GM12878 (cell line): ENCODE measurements at regions not wholly inside any gene's neighbourhood (a gene's known extent, or its start where the extent isn't known, plus 50 kb on each side); places are given as distances from the start of the nearest gene placed in this dataset.

Experiments used
- ATAC-seq: fragments of 200-7000 bp; cut with Tn5 transposase; 3 replicates; pipeline ENCODE4 v1.9.1; 2020; ENCODE audit warnings: mild to moderate bottlenecking, moderate library complexity
- BruUV-seq: library from RNA; stranded (reverse); fragments of 400-500 nt; replicated peaks from 2 replicates; lab custom pipeline; 2021; lab: Mats Ljungman, UMichigan
- CTCF ChIA-PET: fragments of 300-600 bp; sonication (Branson Sonifier 250); formaldehyde crosslinking; extraction: SDS; loops from one replicate; lab custom pipeline; 2021; ENCODE audit warnings: inconsistent platforms; lab: Yijun Ruan, JAX
- POLR2A ChIA-PET: fragments of 350-600 bp; formaldehyde crosslinking; extraction: SDS; loops from one replicate; lab custom pipeline; 2021; ENCODE audit warnings: inconsistent platforms; lab: Charles Lee
- RAD21 ChIA-PET: fragments of 300-600 bp; sonication (Branson Sonifier 250); formaldehyde crosslinking; loops from one replicate; lab custom pipeline; 2023; ENCODE audit warnings: antibody characterized with exemption; ENCODE audit not compliant: unreplicated experiment; lab: Charles Lee
- SMC1A ChIA-PET: fragments of 300-600 bp; sonication (Branson Sonifier 250); formaldehyde crosslinking; loops from one replicate; lab custom pipeline; 2023; ENCODE audit not compliant: unreplicated experiment, uncharacterized antibody; lab: Charles Lee
- DNase-seq: peaks from one replicate; pipeline ENCODE4 v3.0.0-alpha.2; 2011; ENCODE audit warnings: low read depth, low spot score
- FAIRE-seq: peaks from 3 replicates; lab custom pipeline; 2011; peaks lifted over from hg19 to GRCh38; lab: Jason Lieb, UNC
- H2AFZ ChIP-seq: 2 replicates; pipeline ENCODE4 v1.6.0; 2011; ENCODE audit warnings: low read depth, low read length, control low read depth; ENCODE audit not compliant: control insufficient read depth
- H3K27ac ChIP-seq: 2 replicates; pipeline ENCODE4 v1.5.1; 2011; ENCODE audit warnings: control low read depth; ENCODE audit not compliant: control insufficient read depth, insufficient read depth
- H3K27me3 ChIP-seq, 2 experiments: replicated peaks in 1 of 2; 2 replicates each; pipeline versions ENCODE4 v1.6.0 to v1.6.1; 2011; ENCODE audit warnings: low read length in 1 of 2; ENCODE audit not compliant: control insufficient read depth in 2 of 2, insufficient read depth in 2 of 2
- H3K36me3 ChIP-seq, 2 experiments: 2 replicates each; pipeline ENCODE4 v1.5.1; 2011; ENCODE audit warnings: low read length in 1 of 2; ENCODE audit not compliant: control insufficient read depth in 2 of 2, insufficient read depth in 2 of 2
- H3K4me1 ChIP-seq: 2 replicates; pipeline ENCODE4 v1.6.1; 2011; ENCODE audit warnings: mild to moderate bottlenecking, low read length, moderate library complexity, mixed read lengths; ENCODE audit not compliant: control insufficient read depth, insufficient read depth
- H3K4me2 ChIP-seq: 2 replicates; pipeline ENCODE4 v1.6.0; 2011; ENCODE audit warnings: control low read depth; ENCODE audit not compliant: control insufficient read depth, insufficient read depth
- H3K4me3 ChIP-seq: fragments of 200-600 bp; sonication (generic); 2 replicates; pipeline ENCODE4 v1.5.1; 2016
- H3K79me2 ChIP-seq: 2 replicates; pipeline ENCODE4 v1.6.0; 2011; ENCODE audit warnings: low read length; ENCODE audit not compliant: control insufficient read depth, insufficient read depth
- H3K9ac ChIP-seq: 2 replicates; pipeline ENCODE4 v1.8.0; 2011; ENCODE audit warnings: low read length, control low read depth, mixed read lengths; ENCODE audit not compliant: control insufficient read depth, insufficient read depth
- H3K9me3 ChIP-seq: replicated peaks from 3 replicates; pipeline ENCODE4 v1.5.1; 2011; ENCODE audit warnings: mild to moderate bottlenecking, low read length; ENCODE audit not compliant: control insufficient read depth, insufficient read depth
- H4K20me1 ChIP-seq: 2 replicates; pipeline ENCODE4 v1.6.0; 2011; ENCODE audit not compliant: control insufficient read depth, insufficient read depth
- ASH2L ChIP-seq: fragments of 300-600, 200-600 bp; sonication (generic); IDR thresholded peaks from 2 replicates; pipeline ENCODE4 v1.6.1; 2017; ENCODE audit warnings: low read depth, mild to moderate bottlenecking, borderline replicate concordance
- BCL11A ChIP-seq: IDR thresholded peaks from 2 replicates; pipeline ENCODE4 v1.6.1; 2011; ENCODE audit warnings: low read depth, low read length
- FOXK2 ChIP-seq: fragments of 450-650 bp; IDR thresholded peaks from 2 replicates; pipeline ENCODE4 v1.6.1; 2017; ENCODE audit warnings: mild to moderate bottlenecking, moderate library complexity
- GATAD2B ChIP-seq: fragments of 450-650 bp; conservative IDR thresholded peaks from 2 replicates; pipeline ENCODE4 v1.6.1; 2017; ENCODE audit warnings: low read depth, mild to moderate bottlenecking, moderate library complexity
- IRF4 ChIP-seq: IDR thresholded peaks from 2 replicates; pipeline ENCODE4 v1.6.1; 2011; ENCODE audit warnings: low read depth, low read length
- MEF2B ChIP-seq: fragments of 450-650 bp; IDR thresholded peaks from 2 replicates; pipeline ENCODE4 v1.6.1; 2018; ENCODE audit warnings: mild to moderate bottlenecking, moderate library complexity; ENCODE audit not compliant: partially characterized antibody, poor library complexity, severe bottlenecking
- STAT3 ChIP-seq: IDR thresholded peaks from 2 replicates; pipeline ENCODE4 v1.6.1; 2011; ENCODE audit warnings: low read depth, low read length, improper control_type of control experiment
- ZNF24 ChIP-seq: fragments of 450-650 bp; IDR thresholded peaks from 2 replicates; pipeline ENCODE4 v1.6.1; 2017; ENCODE audit warnings: antibody characterized with exemption, mild to moderate bottlenecking
- WGBS: methylation state at CpG from one replicate; pipeline ENCODE4 v1.1.6; 2016; ENCODE audit warnings: low lambda C conversion rate; ENCODE audit not compliant: insufficient replicate concordance, insufficient coverage; ENCODE audit errors: missing lambda C conversion rate; 5-methylcytosine and 5-hydroxymethylcytosine counted together
- in situ Hi-C: fragments of 300-500 bp; cut with MboI; formaldehyde crosslinking; loops from 9 replicates; pipeline ENCODE4 v1.14.3; 2018; ENCODE audit warnings: mixed read lengths
- intact Hi-C: fragments of 100-400 bp; cut with micrococcal nuclease; formaldehyde crosslinking; loops from one replicate; pipeline ENCODE4 v1.14.2; 2022; ENCODE audit not compliant: unreplicated experiment
- TF ChIP-seq, protein P1 (sequence below): fragments of 450-650 bp; IDR thresholded peaks from 2 replicates; pipeline ENCODE4 v1.6.1; 2016; ENCODE audit warnings: mild to moderate bottlenecking
- TF ChIP-seq, protein P2 (sequence below): IDR thresholded peaks from 2 replicates; pipeline ENCODE4 v1.6.1; 2012; ENCODE audit warnings: improper control_type of control experiment, low read depth, low read length; ENCODE audit not compliant: insufficient replicate concordance

DNA sequence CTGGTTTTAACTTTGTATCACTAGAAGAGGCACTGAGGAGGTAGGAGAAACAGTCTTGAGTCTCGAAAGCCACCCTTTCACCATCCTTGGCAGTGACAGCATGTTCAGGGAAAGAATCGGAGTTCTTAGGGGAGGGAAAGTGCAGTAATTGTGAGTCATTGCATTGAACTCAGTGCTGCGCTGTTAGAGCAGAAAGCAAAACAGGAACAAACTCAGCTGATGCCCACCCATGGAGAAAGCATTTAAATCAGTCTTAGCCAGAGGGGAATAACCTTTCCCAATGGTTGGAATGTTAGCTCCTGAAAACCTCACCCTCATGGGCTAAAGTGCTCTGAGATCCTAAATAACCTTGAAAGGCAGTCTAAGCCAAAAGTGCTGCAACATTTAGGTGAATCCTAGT is 845.6 kb upstream of the CNTNAP5 start (continued):
- no peak for TF ChIP-seq ASH2L
- TF ChIP-seq, protein P1, sequence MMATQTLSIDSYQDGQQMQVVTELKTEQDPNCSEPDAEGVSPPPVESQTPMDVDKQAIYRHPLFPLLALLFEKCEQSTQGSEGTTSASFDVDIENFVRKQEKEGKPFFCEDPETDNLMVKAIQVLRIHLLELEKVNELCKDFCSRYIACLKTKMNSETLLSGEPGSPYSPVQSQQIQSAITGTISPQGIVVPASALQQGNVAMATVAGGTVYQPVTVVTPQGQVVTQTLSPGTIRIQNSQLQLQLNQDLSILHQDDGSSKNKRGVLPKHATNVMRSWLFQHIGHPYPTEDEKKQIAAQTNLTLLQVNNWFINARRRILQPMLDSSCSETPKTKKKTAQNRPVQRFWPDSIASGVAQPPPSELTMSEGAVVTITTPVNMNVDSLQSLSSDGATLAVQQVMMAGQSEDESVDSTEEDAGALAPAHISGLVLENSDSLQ = no peak
- no peak for TF ChIP-seq BCL11A
- TF ChIP-seq, all 136 proteins: peak for 0

DNA sequence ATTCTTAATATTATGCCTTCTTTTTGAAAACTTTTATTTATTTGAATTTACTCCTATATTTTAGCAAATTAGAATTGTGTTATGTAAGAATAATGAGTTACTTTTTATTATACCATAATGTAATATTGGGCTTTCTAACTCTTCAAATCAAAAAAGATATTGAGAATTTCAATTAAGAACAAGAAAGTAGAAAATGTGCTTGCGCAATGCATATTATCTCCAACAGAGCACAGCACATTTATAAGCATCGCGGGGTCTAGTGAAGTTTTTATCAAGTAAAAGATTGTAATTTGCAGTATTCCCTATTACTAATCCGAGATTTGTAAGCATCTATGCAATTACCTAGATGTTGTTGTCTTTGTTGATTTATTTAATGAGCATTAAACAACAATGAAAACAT is 829.1 kb upstream of the CNTNAP5 start:
- Histone ChIP-seq H3K36me3 (no peaks in the 10 kb centered on the region), H3K9ac (no peak overlapping the region), H3K27me3 (no peaks in the 10 kb centered on the region), H3K79me2 (no peaks in the 10 kb centered on the region), H3K4me3 (no peak overlapping the region), H3K9me3 (no peaks in the 10 kb centered on the region), H3K4me2 (no peak overlapping the region), H3K4me1 (no peaks in the 10 kb centered on the region), H3K27ac (no peak overlapping the region), H2AFZ (no peak overlapping the region), H4K20me1 (no peaks in the 10 kb centered on the region)
- SMC1A ChIA-PET = interaction anchor here (1.1 kb wide), 1 partner anchor 11 kb away, joined by 3 read pairs; no protein-coding TSS in a partner anchor
- CTCF ChIA-PET = no interaction called here
- no TSS peak for BruUV-seq
- no peak for FAIRE-seq
- RAD21 ChIA-PET = no interaction called here
- in situ Hi-C loops = no loop called here
- ATAC-seq = no peak
- intact Hi-C loops = no loop called here
- POLR2A ChIA-PET = no interaction called here
- 63% methylated on average over 4 of the region's 4 CpGs for WGBS
- DNase-seq = no peak
- no peak for TF ChIP-seq MEF2B
- TF ChIP-seq FOXK2 = no peak
- TF ChIP-seq GATAD2B = no peak
- no peak for TF ChIP-seq STAT3
- no peak for TF ChIP-seq ZNF24
- TF ChIP-seq, protein P2, sequence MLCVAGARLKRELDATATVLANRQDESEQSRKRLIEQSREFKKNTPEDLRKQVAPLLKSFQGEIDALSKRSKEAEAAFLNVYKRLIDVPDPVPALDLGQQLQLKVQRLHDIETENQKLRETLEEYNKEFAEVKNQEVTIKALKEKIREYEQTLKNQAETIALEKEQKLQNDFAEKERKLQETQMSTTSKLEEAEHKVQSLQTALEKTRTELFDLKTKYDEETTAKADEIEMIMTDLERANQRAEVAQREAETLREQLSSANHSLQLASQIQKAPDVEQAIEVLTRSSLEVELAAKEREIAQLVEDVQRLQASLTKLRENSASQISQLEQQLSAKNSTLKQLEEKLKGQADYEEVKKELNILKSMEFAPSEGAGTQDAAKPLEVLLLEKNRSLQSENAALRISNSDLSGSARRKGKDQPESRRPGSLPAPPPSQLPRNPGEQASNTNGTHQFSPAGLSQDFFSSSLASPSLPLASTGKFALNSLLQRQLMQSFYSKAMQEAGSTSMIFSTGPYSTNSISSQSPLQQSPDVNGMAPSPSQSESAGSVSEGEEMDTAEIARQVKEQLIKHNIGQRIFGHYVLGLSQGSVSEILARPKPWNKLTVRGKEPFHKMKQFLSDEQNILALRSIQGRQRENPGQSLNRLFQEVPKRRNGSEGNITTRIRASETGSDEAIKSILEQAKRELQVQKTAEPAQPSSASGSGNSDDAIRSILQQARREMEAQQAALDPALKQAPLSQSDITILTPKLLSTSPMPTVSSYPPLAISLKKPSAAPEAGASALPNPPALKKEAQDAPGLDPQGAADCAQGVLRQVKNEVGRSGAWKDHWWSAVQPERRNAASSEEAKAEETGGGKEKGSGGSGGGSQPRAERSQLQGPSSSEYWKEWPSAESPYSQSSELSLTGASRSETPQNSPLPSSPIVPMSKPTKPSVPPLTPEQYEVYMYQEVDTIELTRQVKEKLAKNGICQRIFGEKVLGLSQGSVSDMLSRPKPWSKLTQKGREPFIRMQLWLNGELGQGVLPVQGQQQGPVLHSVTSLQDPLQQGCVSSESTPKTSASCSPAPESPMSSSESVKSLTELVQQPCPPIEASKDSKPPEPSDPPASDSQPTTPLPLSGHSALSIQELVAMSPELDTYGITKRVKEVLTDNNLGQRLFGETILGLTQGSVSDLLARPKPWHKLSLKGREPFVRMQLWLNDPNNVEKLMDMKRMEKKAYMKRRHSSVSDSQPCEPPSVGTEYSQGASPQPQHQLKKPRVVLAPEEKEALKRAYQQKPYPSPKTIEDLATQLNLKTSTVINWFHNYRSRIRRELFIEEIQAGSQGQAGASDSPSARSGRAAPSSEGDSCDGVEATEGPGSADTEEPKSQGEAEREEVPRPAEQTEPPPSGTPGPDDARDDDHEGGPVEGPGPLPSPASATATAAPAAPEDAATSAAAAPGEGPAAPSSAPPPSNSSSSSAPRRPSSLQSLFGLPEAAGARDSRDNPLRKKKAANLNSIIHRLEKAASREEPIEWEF = no peak
- no peak for TF ChIP-seq IRF4
